PFSK-1 (cell line): ENCODE measurements at regions not wholly inside any gene's neighbourhood (a gene's known extent, or its start where the extent isn't known, plus 50 kb on each side); places are given as distances from the start of the nearest gene placed in this dataset.

Experiments used
- FOXP2 ChIP-seq: optimal IDR thresholded peaks from 2 replicates; pipeline ENCODE3; 2011; ENCODE audit warnings: borderline replicate concordance, control low read depth, inconsistent platforms; ENCODE audit not compliant: insufficient read depth; ENCODE audit errors: extremely low read length, extremely low read depth
- POLR2AphosphoS5 ChIP-seq: IDR thresholded peaks from 2 replicates; pipeline ENCODE4 v1.6.1; 2012; ENCODE audit warnings: low read depth, mild to moderate bottlenecking, control low read depth, low read length, moderate library complexity
- SIN3A ChIP-seq: IDR thresholded peaks from 2 replicates; pipeline ENCODE4 v1.6.1; 2012; ENCODE audit warnings: mild to moderate bottlenecking, low read length, moderate library complexity, borderline replicate concordance; ENCODE audit not compliant: insufficient read depth
- TAF1 ChIP-seq: IDR thresholded peaks from 2 replicates; pipeline ENCODE4 v1.6.1; 2012; ENCODE audit warnings: low read length, control low read depth, borderline replicate concordance; ENCODE audit not compliant: insufficient read depth
- TF ChIP-seq, protein P1 (sequence below), 2 experiments: IDR thresholded peaks; 2 replicates each; pipeline versions ENCODE4 v1.6.1 to v1.8.0; 2011 to 2012; ENCODE audit warnings: low read depth in 2 of 2, low read length in 2 of 2, control low read depth in 1 of 2, inconsistent platforms in 1 of 2, mild to moderate bottlenecking in 1 of 2, moderate library complexity in 1 of 2; ENCODE audit not compliant: insufficient read depth in 1 of 2

DNA sequence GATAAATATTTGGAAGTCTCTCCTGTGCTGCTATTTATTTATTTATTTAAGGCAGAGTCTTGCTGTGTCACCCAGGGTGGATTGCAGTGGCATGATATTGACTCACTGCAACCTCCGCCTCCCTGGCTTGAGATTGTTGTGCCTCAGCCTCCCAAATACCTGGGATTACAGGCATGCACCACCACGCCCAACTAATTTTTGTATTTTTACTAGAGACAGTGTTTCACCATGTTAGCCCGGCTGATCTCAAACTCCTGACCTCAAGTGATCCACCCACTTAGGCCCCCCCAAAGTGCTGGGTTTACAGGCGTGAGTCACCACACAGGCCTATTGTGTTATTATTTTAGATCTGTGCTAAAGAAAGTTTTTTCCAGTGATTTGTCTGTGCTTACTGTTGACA is 225.2 kb downstream of the CCER1 start:
- TF ChIP-seq POLR2AphosphoS5: no peak
- TF ChIP-seq, protein P1, sequence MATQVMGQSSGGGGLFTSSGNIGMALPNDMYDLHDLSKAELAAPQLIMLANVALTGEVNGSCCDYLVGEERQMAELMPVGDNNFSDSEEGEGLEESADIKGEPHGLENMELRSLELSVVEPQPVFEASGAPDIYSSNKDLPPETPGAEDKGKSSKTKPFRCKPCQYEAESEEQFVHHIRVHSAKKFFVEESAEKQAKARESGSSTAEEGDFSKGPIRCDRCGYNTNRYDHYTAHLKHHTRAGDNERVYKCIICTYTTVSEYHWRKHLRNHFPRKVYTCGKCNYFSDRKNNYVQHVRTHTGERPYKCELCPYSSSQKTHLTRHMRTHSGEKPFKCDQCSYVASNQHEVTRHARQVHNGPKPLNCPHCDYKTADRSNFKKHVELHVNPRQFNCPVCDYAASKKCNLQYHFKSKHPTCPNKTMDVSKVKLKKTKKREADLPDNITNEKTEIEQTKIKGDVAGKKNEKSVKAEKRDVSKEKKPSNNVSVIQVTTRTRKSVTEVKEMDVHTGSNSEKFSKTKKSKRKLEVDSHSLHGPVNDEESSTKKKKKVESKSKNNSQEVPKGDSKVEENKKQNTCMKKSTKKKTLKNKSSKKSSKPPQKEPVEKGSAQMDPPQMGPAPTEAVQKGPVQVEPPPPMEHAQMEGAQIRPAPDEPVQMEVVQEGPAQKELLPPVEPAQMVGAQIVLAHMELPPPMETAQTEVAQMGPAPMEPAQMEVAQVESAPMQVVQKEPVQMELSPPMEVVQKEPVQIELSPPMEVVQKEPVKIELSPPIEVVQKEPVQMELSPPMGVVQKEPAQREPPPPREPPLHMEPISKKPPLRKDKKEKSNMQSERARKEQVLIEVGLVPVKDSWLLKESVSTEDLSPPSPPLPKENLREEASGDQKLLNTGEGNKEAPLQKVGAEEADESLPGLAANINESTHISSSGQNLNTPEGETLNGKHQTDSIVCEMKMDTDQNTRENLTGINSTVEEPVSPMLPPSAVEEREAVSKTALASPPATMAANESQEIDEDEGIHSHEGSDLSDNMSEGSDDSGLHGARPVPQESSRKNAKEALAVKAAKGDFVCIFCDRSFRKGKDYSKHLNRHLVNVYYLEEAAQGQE (IDR thresholded peaks at IDR 0.05; ENCODE audit: insufficient read depth in 1 of 2, low read depth in 2 of 2, low read length in 2 of 2): no peak
- TF ChIP-seq FOXP2: no peak
- TF ChIP-seq SIN3A: no peak
- TF ChIP-seq TAF1: no peak

DNA sequence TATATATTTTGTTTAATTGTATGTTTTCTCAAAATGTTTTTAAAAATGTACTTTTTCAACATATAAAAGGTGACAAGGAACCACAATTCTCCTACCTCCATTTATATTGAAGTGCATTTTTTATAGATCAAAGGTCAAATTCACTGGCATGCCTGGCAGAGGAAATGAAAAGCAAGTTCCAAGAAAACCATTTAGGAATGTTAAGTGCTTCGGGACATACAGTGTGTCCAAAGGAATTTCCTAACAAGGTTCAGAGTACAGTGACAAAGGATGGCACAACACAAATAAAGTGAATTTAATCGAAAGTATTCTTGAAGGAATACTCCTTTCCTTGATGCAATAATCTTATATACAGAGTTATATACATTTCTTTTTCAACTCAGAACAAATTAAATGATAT is 242.3 kb downstream of the CCER1 start:
- TF ChIP-seq TAF1: no peak
- TF ChIP-seq FOXP2: no peak
- TF ChIP-seq SIN3A: no peak
- TF ChIP-seq, protein P1 (IDR thresholded peaks at IDR 0.05; ENCODE audit: insufficient read depth in 1 of 2, low read depth in 2 of 2, low read length in 2 of 2): no peak
- no peak for TF ChIP-seq POLR2AphosphoS5

DNA sequence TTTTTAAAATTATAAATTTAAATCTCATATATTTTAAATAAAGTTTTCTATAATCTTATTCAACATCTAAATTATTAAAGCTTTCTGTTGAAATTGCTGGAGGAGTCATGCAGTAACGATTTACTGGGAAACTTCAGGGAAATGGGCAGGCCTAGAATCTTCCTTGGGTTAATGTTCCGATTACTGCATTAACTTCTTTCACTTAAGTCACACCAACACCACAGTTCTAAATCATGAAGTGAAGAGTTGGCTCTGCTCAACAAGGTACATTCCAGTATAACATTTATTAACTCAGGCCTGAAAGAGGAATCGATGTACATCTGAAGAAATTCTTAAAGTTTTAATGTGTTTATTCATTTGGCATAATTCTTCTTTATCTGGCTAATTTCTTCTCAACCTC is 244.3 kb downstream of the CCER1 start:
- TF ChIP-seq TAF1: no peak
- TF ChIP-seq FOXP2: no peak
- TF ChIP-seq SIN3A: no peak
- no peak for TF ChIP-seq POLR2AphosphoS5
- TF ChIP-seq, protein P1 (IDR thresholded peaks at IDR 0.05; ENCODE audit: insufficient read depth in 1 of 2, low read depth in 2 of 2, low read length in 2 of 2): no peak

DNA sequence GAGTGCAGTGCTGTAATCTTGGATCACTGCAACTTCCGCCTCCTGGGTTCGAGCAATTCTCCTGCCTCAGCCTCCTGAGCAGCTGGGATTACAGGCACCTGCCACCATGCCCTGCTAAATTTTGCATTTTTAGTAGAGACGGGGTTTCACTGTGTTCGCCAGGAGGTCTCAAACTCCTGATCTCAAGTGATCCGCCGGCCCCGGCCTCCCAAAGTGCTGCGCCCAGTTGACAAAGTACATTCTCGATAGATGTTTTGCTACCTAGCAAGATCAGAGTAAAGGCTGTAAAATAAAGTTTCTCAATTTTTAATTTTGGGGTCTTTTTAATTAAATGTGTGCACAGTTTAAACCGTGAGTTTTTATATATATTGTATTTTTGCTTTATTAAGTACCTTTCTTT is 248.9 kb downstream of the CCER1 start:
- no peak for TF ChIP-seq TAF1
- TF ChIP-seq, protein P1 (IDR thresholded peaks at IDR 0.05; ENCODE audit: insufficient read depth in 1 of 2, low read depth in 2 of 2, low read length in 2 of 2): no peak
- TF ChIP-seq FOXP2: no peak
- TF ChIP-seq SIN3A: no peak
- no peak for TF ChIP-seq POLR2AphosphoS5

DNA sequence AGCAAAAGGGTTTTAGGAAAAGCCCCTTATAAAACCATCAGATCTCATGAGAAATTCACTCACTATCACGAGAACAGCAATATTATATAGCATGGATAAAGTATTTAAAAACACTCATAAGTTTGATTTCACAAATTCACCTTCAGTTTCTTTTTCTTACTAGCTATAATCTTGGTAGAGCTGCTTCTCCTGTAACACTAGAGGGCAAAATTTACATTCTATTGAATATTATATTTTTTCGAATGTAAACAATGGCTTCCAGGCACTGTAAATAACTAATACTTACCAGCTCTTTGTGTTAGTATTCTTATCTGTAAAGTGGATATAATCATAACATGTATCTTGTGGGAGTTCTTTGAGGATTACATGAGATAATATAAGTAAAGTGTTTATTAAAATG is 259.6 kb downstream of the CCER1 start:
- TF ChIP-seq TAF1 (no peak), FOXP2 (no peak), POLR2AphosphoS5 (no peak), SIN3A (no peak)
- TF ChIP-seq, protein P1 (IDR thresholded peaks at IDR 0.05; ENCODE audit: insufficient read depth in 1 of 2, low read depth in 2 of 2, low read length in 2 of 2): no peak
